Dermis blood vessel endothelial cell (primary cell): ENCODE measurements at regions not wholly inside any gene's neighbourhood (a gene's known extent, or its start where the extent isn't known, plus 50 kb on each side); places are given as distances from the start of the nearest gene placed in this dataset.
"Not testable (repeated sequence)": the region's sequence is repeated elsewhere in the genome, so short reads cannot be mapped to it uniquely, and the experiment has no call there.

Experiments
- DNase-seq: peaks from one replicate; pipeline ENCODE4 v3.0.0; 2010

GRCh38 chr12:14214495-14214894 lies 151.0 kb upstream of the ATF7IP start:
- DNase-seq = no peak

DNA sequence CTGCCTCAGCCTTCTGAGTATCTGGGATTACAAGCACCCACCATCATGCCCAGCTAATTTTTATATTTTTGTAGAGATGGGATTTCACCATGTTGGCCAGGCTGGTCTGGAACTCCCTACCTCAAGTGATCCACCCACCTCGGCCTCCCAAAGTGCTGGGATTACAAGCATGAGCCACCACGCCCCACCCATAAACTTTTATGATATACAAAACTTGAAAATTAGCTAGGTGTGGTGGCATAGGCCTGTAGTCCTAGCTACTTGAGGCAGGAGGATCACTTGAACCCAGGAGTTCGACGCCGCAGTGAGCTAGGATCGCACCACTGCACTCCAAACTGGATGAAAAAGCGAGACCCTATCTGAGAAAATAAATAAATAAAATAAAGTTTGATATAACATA lies 149.5 kb upstream of the ATF7IP start:
- not testable (repeated sequence) for DNase-seq

- no peak for DNase-seq
Observed at GRCh38 chr12:14216405-14217294, 148.8 kb upstream of the ATF7IP start.

GRCh38 chr12:14219156-14219555 lies 146.3 kb upstream of the ATF7IP start:
- no peak for DNase-seq

- DNase-seq = not testable (repeated sequence)
Observed at GRCh38 chr12:14219670-14220069, 145.8 kb upstream of the ATF7IP start.

DNA sequence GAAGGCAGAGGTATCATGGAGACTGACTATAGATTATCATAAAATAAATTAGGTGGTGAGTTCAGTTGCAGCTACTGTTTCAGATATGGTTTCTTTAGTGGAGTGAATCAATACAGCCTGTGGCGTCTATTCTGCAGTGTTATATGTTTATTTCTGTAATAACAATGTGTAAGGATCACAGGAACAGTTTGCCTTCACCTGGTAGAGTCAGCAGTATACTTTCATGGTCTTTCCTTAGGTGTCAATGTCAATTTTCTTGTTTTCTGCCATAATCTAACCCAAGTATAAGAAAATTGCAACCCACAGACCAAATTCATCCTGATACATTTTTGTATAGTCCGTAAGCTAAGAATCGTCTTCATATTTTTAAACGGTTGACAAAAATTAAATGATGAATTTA lies 140.4 kb upstream of the ATF7IP start:
- DNase-seq = no peak

- not testable (repeated sequence) for DNase-seq
Observed at GRCh38 chr12:14235176-14235575, 130.3 kb upstream of the ATF7IP start.

- not testable (repeated sequence) for DNase-seq
Observed at GRCh38 chr12:14236641-14237040, 128.8 kb upstream of the ATF7IP start.

DNA sequence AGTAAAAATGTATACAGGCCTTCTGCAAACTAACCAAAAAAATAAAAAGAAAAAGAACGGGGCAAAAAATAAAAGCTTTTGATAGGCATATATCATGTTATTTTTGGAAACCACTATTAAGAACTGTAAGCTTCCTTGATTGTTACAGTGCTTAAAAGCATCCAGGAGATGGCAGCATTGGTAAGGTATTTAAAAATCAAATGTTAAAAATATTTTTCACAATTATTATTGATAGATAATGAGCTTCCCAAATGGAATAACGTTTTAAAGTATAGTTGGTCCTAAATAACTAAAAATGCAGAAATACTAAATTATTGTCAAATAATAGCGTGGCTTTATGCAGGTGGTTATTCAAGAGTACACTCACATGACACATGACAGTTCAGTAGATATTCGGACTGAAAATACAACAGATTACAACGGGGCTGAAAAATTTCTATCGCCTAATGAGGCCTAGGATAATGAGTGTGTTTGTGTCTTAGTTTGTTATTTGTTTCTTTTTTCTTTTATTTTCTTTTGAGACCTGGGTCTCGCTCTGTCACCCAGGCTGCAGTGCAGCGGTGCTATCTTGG lies 127.2 kb upstream of the ATF7IP start:
- DNase-seq = peak; percentile 70

GRCh38 chr12:14239350-14239934 lies 126.0 kb upstream of the ATF7IP start:
- DNase-seq = no peak

GRCh38 chr12:14239935-14240872 lies 125.3 kb upstream of the ATF7IP start:
- DNase-seq = no peak

DNA sequence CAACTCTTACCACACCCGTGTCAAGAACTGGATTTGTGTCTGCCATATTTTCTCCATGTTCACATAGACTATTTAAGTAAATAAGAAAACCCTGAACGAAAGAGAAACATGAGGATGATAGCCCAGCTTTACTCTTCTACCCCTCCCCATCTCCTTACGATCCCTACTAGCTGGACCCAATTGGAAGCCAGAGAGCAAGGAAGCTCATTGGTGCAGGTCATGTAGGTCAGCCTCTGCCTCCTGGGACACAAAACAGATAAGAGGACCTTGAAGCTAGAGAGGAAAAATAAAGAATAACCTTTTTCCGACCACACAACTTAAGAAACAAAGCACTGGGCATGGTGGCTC lies 124.6 kb upstream of the ATF7IP start:
- no peak for DNase-seq

DNA sequence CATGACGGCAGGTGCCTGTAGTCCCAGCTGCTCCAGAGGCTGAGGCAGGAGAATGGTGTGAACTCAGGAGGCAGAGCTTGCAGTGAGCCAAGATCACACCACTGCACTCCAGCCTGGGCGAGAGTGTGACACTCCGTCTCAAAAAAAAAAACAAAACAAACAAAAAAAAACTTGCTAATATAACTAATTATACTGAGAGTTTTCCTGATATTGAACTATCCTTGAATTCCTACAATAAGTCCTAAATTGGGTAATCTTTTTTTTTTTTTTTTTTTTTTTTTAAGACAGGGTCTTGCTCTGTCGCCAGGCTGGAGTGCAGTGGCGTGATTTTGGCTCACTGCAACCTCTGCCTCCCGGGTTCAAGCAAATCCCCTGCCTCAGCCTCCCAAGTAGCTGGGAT lies 122.7 kb upstream of the ATF7IP start:
- not testable (repeated sequence) for DNase-seq

DNA sequence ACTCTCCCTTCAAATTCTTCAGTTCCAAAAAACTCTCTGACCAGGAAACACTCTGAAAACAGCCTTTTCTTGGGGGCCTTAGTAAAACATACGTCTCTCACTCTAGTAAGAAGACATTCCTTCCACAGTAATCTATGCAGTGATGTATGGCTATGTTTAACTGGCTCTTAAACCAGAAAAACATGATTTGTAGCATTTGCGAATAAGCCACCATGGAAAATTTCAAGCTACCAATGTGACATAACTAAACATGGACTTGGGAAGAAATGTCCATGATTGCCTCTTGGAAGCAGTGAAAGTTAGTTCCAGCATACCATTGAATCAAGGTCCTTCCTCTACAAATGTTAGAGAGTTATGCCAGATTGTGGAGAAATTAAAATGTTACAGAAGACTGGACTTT lies 121.5 kb upstream of the ATF7IP start:
- DNase-seq = no peak

- DNase-seq = no peak
Observed at GRCh38 chr12:14244876-14245669, 120.4 kb upstream of the ATF7IP start.

GRCh38 chr12:14247166-14247565 lies 118.3 kb upstream of the ATF7IP start:
- no peak for DNase-seq

GRCh38 chr12:14249368-14249767 lies 116.1 kb upstream of the ATF7IP start:
- DNase-seq = no peak

DNA sequence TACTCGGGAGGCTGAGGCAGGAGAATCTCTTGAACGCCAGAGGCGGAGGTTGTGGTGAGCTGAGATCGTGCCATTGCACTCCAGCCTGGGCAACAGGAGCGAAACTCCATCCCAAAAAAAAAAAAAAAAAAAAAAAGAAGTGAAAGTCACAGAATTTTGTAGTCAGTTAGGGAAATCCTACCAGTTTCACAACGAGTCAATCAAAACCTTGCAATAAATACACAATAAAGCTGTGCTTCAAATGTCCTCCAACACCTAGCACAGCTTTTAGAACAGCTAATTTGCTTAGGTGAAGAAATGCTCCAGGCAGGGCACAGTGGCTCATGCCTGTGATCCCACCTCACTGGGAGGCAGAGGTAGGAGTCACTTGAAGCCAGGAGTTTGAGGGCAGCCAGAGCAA lies 112.8 kb upstream of the ATF7IP start:
- no peak for DNase-seq

GRCh38 chr12:14253496-14253895 lies 112.0 kb upstream of the ATF7IP start:
- DNase-seq = no peak

DNA sequence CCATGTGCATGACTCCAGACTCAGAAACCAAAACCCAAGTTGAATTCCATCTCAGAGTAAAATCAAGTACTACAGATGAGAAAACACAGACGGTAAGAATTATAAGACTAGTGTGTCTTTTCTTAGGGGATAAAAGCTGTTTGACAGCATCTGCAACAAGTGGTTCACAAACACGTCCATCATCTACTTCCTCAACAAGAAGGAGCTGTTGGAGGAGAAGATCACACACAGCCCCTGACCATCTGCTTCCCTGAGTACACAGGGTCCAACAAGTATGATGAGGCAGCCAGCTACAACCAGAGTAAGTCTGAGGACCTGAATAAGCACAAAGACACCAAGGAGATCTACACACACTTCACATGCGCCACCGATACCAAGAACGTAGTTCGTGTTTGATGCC lies 110.7 kb upstream of the ATF7IP start:
- no peak for DNase-seq

DNA sequence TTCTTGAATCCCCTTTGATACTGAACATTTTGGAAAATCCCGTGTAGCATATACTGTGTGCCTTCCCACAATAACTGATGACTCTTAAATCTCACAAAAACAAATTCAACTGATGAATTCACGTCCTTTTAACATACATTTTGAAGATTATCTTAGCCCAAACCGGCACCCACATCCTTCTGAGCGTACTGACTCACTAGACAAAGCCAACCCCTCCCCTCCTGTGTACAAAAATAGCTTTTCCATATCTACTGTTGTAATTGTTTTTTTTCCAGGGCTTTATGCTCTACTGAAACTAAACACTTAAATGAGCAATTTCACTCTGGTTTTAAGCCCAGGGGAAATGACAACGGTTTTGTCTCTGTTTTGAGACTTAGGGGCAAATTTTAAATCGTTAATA lies 109.4 kb upstream of the ATF7IP start:
- DNase-seq = peak; percentile 63

GRCh38 chr12:14256555-14257169 lies 108.8 kb upstream of the ATF7IP start:
- DNase-seq = peak; percentile 94
